ENCODE measurements at regions not wholly inside any gene's neighbourhood (a gene's known extent, or its start where the extent isn't known, plus 50 kb on each side); places are given as distances from the start of the nearest gene placed in this dataset.

DNA sequence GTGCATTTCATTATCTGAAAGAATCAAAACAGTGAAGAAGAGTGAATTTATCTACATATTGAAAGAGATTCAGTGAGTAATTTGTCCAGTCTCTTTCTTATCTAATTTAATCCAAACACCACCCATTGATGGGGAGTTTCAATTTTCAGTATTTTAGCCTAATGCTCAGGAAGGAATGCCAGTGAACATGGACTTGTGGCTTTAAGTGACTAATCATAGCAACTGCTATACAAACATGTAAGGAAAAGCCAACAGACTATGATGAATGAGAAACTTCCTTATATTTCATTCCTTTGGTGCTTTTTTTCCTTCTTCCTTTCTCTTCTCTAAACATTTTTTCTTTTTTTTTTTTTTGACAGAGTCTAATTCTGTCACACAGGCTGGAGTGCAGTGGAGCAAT lies 885.8 kb downstream of the KCNJ2 start:
- no peak for TF ChIP-seq CHD1 (IDR thresholded peaks at IDR 0.05; ENCODE audit: low read depth, low read length)
- no peak for TF ChIP-seq POLR2A (IDR thresholded peaks at IDR 0.05; ENCODE audit: low read depth, low read length)
- no peak for TF ChIP-seq USF2 (IDR thresholded peaks at IDR 0.05; ENCODE audit: low read depth, low read length)
- no peak for TF ChIP-seq CTCF (conservative IDR thresholded peaks at IDR 0.05; ENCODE audit: low read depth, low read length)

All from IMR-90 (cell line).